ENCODE measurements at regions not wholly inside any gene's neighbourhood (a gene's known extent, or its start where the extent isn't known, plus 50 kb on each side); places are given as distances from the start of the nearest gene placed in this dataset.
"Not testable (repeated sequence)": the region's sequence is repeated elsewhere in the genome, so short reads cannot be mapped to it uniquely, and the experiment has no call there.

DNA sequence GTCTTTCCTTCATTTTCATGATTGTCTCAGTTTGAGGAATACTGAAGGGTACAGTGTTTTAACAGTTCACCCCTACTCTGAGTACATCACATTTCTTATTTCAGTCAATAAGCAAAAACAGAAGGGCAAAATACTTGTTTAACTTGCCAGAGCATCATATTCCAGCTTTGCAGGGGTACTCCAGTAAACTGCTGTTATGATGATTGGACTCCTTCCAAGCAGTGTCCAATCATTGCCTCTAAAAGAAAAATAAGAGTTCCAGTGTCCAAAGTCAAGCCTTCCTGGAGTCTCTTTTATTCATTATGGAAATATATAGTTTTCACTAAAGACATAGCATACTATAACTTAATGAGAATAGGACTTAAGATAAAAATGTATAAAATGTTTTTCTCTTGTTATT lies 105.1 kb downstream of the FANCF start:
- no peak overlapping the region for H3K27ac ChIP-seq
- no peak for TF ChIP-seq CTCF (conservative IDR thresholded peaks at IDR 0.05)

GRCh38 chr11:22518344-22518743 lies 107.3 kb downstream of the FANCF start:
- H3K27ac ChIP-seq, result not testable (repeated sequence)

GRCh38 chr11:22516111-22516510 lies 109.5 kb downstream of the FANCF start:
- TF ChIP-seq CTCF (conservative IDR thresholded peaks at IDR 0.05), result no peak
- H3K27ac ChIP-seq, result no peak overlapping the region

DNA sequence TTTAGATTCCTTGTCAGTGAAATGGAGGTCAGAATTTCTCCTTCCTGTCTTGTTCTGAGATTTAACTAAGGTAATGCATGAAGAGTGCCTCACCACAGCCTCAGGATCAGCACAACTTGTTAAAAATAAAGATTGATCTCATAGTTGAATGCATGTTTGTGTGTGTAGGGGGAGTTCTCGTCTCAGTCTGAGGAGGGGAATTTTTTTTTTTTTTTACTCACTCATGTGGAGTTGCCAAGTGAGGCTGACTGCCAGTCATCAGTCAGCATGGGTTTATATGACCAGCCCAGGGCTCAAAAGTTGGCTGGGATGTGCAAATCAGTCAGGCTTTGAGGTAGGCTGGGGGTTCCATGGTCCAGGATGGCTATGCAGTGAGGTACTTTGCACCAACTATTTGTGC lies 113.2 kb downstream of the FANCF start:
- no peak overlapping the region for H3K27ac ChIP-seq
- no peak for TF ChIP-seq CTCF (conservative IDR thresholded peaks at IDR 0.05)

DNA sequence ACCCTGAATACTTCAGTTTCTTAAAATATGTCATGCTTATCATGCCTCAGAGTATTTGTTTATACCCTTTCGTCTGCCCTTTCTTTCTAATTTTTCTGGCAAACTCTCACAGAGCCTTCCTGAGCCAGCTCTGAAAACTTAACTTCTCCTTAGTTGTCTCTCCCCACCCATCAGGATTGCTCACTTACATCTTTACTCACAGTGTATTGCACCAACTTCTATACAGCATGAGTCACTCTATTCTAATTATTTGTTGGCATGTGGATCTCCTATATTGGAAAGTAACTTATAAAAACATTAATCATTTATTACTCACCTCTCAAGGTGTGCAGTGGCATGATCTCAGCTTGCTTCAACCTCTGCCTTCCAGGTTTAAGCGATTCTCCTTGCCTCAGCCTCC lies 114.9 kb downstream of the FANCF start:
- no peak for TF ChIP-seq CTCF (conservative IDR thresholded peaks at IDR 0.05)
- H3K27ac ChIP-seq, result no peak overlapping the region

GRCh38 chr11:22510010-22510409 lies 115.6 kb downstream of the FANCF start:
- no peak for TF ChIP-seq CTCF (conservative IDR thresholded peaks at IDR 0.05)
- no peak overlapping the region for H3K27ac ChIP-seq

DNA sequence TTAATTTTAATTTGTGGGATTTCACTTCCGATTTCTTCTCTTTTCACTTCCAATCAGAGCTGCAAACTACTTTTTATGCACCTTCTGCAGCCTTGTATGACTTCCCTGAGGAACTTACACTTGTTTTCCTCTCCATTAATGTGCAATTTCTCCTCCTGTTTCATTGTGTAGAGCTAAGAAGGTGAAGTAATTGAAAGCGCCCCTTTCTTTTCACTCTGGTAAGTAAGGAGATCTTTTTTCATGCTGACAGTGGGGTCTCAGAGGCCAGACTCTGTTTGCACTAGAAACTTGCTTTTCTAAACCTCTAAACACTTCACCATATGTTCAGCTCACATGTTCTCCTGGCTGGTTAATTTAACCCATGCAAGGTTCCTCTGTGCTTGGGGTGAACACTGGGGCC lies 117.0 kb downstream of the FANCF start:
- TF ChIP-seq CTCF (conservative IDR thresholded peaks at IDR 0.05), result no peak
- no peak overlapping the region for H3K27ac ChIP-seq

DNA sequence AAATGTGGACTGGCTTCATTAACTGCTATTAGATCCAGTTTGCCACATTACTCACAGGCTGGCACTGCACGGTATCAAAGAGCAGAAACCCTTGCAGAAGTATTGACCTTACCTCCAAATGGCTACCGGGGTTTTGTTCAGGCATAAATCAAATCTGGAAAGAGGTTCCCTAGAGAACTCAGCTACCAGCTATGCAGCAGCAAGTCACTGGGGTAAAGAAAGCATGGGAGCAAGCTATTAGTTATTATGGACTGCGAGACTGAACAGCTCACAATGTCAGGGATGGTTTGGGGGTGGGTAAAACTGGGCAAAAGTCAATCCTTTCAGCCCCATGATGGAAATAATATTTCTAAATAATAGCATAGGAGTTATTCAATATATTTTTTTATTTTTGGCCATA lies 128.1 kb downstream of the FANCF start:
- no peak overlapping the region for H3K27ac ChIP-seq
- TF ChIP-seq CTCF (conservative IDR thresholded peaks at IDR 0.05), result no peak
